NCI-H2227 treated with DMSO at 0.1 percent for 48 hours (cell line): ENCODE measurements at regions not wholly inside any gene's neighbourhood (a gene's known extent, or its start where the extent isn't known, plus 50 kb on each side); places are given as distances from the start of the nearest gene placed in this dataset.
"Not testable (repeated sequence)": the region's sequence is repeated elsewhere in the genome, so short reads cannot be mapped to it uniquely, and the experiment has no call there.

Source experiments
- DNase-seq: peaks from one replicate; lab custom pipeline; 2025; lab: John Stamatoyannopoulos, UW

DNA sequence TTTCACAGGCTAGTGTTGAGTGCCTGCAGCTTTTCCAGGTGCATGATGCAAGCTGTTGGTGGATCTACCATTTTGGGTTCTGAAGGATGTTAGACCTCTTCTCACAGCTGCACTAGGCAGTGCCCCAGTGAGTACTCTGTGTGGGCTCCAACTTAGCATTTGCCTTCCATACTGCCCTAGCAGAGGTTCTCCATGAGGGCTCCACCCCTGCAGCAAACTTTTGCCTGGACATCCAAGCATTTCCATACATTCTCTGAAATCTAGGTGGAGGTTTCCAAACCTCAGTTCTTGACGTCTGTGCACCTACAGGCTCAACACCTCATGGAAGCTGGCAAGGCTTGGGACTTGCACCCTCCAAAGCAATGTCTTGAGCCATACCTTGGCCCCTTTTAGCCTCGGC lies 1205.4 kb upstream of the SPRY2 start:
- DNase-seq = not testable (repeated sequence)

DNA sequence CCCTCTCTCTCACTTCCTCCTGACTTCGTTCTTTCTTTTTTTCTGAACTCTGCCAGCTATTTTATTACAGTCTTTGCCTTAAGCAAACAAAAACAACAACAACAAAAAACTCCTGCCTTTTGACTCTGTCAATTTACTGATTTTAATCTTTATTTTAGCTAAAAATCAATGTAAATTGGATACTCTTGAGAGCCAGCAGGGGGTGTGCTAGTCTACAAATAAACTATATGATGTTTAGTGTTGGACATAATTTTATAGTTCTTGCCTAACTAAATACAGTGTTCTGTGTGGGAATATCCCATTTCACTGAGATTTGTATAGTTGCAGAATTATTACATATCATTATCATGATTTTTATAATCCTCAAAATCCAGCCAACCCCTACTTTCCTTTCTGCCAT lies 1199.9 kb upstream of the SPRY2 start:
- no peak for DNase-seq

DNA sequence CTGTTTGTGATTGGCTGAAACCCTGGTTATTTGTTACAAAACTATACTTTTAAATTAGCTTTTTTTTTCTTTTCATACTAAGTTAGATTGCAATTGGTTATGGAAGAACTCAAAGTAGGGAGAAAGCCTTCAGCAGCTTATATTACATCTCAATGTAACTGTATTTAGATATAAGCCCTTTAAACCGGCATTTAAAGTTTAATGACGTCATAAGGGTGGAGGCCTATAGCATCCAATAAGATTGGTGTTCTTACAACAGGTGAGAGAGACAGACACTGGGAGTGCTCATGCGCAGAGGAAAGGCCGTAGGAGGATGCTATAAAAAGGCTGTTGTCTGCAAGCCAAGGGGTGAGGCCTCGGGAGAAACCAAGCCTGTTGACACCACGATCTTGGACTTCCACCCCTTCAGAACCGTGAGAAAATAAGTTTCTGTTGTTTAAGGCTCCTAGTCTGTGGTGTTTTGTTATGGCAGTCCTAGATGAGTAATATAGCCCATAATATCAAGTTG lies 1198.8 kb upstream of the SPRY2 start:
- no peak for DNase-seq

DNA sequence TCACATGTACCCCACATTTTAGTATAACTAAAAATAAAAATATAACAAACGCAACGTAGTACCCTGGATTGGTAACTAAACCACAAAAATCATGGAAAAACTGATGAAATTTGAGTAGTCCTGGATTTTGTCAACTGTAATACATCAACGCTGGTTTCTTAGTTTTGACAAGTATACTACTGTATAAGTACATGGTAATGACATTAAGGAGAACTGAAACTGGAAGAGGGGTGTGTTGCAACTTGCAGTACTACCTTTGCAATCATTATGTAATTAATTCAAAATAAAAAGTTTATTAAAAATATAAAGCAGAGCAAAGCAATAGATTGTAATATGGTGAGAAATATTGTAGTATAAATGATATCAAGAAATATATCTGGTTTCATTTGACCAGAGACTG lies 1158.0 kb upstream of the SPRY2 start:
- no peak for DNase-seq

DNA sequence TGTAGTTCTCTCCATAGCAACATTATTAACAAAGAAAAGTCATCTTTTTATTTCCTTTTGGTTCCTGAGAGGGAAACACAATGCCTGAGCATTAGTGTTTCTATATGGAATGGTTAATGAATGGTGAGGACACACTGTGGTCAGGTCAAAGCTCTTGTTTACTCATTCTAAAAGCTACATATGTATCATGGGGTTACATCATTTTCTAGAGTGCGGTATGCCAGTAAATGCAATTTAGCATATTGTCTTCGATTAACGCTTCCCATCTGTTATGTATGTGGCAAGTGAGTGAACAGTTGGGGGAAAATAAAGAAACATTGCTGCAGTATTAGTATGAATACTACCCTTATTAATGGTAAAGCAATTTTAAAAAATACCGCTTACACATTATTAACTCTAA lies 1152.2 kb upstream of the SPRY2 start:
- DNase-seq = no peak

DNA sequence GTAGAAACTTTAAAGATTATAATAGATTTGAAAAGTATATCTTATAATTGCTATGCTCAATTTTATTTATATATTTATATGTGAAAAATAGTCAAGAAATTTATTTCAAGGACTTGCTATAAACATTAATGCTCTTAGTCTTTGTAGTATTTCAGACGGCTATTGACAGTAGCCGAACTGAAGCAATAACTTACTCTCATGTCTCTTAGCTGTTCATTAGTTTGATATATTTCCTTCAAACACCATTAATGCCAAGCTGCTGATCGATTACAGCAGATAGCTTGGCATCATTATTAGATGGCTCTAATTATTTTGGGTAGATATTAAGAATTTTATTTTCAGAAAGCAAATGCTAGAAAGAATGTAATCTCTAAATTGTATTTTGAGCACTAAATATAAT lies 1151.5 kb upstream of the SPRY2 start:
- no peak for DNase-seq

DNA sequence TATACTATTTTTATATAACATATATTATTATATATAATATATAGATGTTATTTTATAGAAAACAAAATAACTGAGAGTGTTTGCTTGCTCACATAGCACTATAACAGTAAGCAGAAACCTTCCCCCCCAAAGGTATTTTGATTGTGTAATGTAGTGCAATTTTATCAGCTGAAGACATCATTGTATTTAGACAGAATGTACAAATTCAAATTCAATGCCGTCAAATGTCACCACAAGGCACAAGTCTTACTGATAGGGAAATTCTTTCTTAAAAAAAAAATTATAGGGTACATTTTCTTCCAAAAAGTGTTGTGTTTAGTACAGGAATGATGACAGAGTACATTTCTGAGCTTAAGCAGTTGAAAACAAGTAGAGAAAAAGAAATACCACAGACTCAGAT lies 1147.1 kb upstream of the SPRY2 start:
- no peak for DNase-seq

DNA sequence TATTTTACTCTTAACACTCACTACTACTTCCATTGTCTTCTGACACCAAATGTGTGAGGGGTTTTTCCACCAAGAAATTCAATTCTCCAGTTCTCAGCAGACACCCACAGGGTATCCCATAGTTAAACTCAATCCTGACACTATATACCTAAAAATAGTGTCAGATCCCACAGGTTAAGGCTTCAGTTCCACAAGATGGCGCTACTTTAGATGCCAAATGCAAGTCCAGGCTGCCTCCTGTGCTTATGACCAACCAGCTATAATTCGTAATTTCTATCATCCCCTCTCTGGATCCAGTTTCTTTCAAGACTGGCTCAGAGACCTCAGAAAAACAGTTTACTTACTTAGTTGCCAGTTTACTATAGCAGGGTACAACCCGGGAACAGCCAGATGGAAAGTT lies 1146.2 kb upstream of the SPRY2 start:
- DNase-seq = no peak

DNA sequence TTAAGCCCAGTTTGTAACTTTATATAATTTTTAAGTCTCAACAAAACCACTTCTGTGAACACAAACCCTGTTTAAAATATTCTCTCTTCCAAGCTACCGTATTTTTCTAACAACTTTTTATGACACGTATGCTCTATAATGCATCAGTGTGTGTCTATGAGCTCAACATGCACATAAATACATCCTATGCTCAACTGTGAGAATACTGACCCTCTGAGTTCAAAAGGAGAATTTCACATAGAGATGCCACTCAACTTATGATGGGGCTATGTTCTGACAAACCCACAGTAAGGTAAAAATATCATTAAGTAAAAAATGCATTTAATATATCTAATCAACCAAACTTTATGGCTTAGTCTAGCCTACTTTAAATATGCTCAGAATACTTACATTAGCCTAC lies 1139.7 kb upstream of the SPRY2 start:
- no peak for DNase-seq

DNA sequence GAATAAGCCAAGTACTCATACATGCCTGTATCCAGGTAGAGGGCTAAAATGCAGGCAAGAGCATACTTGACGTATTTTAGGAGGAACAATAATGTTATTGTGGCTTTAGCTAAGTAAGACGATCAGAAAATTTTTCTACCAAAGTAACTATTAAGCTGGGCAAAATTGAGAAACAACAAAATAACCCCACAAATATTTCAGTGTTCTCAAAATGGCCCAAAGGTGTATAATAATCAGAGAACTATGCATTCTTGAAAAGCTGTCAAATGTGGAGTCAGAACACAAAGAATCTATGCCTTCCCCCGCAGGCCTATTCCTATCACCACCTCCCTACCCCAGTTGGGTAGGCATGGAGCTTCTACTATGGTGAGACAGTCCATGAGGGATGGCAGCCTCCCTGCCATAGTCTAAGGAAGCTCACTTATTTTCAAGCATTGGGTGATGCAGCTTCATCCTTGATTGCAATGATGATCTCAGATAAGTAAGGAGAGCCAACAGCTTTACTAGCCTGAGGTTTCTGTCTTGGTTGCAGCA lies 1132.5 kb upstream of the SPRY2 start:
- no peak for DNase-seq

DNA sequence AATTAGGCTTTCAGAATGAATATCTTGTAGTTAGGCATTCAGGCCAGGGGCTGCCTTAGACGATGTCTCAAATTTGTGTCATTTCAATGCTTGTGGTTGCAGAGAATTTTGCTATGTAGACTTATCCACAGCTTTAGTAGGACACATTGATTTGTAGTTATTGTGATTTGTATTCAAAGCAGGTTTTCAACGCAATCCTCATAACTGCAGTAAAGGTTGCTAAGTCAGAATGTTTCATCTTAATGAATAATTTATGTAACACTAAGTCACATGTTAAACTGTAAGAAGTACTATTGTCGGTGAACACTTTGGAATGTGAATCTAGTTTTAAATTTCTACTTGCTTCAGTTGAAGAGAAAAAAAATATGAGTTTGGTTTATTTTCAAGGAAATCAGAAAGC lies 1117.2 kb upstream of the SPRY2 start:
- DNase-seq = no peak

DNA sequence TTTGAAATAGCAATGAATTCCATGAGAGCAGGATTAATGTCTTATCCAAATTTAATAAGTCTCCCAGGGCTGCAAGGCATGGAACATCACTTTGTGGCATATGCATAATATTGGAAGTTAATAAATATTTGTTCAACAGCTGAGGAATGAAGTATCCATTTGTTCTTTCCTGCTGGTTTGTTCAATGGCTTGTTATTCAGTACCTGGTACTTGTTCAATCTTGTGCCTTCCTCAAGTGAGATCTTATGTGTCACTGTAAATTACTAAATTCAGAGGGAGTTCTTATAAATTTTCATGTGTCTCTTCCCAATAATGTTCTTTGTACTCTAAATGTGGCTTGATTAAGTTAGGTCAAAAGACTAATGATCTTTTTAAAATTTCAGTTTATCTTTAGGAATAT lies 1105.5 kb upstream of the SPRY2 start:
- DNase-seq = no peak

DNA sequence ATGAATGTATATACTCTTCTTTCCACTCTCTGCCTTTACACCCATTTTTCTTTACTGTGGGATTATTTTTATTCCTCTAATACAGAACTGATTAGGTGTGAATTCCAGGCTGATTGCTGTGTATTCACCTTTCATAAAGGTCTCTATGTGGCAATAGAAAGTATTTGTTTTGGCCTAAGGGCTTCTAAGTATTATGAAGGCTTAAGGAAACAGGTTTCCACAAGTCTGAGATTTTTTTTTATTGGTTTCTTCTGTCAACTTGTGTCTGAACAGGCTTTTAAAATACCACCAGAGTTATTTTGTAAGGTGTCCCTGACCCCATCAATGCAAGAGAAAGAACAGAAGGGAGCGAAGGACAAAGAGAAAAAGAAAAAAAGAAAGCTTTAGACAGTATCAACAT lies 1102.0 kb upstream of the SPRY2 start:
- DNase-seq = no peak

DNA sequence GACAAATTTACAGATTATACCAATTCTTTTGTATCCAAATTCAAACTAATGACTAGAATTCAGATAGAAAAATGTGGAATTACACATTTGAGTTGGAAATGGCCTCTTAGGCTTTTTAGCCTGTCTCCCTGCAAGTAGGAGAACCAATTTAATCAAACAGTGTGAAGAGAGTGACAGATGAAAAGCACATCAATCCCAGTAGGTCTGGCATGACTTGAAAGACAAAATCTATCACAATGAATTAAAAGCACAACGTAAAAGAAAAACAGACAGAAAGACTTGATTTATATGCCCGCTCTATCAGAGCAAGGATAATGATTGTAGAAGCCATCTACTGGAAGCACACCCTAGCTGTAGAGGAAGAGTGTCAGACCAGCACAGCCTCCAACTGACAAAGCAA lies 1084.4 kb upstream of the SPRY2 start:
- DNase-seq = no peak

DNA sequence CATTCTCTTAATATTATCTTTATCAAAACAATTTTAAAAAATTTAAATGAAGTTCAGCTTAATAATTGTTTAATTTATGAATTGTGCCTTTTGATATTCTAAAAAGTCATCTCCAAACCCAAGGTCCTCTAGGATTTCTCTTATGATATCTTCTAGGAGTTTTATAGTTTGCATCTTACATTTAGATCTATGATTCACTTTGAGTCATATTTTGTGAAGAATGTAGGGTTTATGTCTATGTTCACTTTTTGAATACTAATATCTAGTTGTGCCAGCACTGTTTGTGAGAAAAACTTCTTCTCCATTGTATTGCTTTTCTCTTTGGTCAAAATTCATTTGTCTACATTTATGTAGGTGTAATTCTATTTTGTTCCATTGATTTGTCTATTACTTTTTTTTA lies 1068.4 kb upstream of the SPRY2 start:
- DNase-seq = no peak

DNA sequence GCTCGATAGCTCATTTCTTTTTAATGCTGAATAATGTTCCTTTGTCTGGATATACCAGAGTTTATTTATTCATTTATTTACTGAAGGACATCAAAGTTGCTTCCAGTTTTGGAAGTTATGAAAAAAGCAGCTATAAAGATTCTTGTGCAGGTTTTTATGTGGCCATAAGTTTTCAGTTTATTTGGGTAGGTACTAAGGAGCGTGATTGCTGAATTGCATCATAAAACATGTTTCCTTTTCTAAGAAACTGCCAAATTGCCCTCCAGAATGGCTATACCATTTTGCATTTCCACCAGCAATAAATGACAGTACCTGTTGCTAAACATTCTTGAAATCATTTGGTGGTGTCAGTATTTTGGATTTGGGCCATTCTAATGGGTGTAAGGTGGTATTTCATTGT lies 1067.7 kb upstream of the SPRY2 start:
- no peak for DNase-seq

DNA sequence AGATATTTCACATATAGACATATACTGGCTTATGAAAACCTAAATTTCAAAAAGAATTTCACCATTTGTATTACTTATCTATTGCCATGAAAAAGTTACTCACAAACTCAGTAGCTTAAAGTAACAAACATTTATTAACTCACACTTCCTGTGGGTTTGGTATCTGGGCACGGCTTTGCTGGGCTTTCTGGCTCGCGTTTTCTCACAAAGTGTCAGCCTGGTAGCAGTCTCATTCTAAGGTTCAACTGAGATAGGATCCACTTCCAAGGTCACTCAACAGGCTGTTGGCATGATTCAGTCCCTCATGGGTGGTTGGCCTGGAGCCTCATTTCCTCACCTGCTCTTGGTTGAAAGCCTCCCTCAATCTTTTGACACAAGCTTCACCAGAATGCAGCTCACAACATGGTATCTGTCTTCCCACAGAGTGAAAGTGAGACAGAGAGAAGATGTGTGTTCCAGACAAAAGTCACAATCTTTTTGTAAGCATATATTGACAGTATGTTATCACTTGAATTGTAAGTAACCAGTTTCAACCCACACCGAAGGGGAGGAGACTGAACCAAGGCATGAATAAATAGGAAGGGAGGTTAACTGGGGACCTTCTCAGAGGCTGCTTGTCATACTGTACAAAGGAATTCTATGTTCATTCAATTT lies 1065.8 kb upstream of the SPRY2 start:
- DNase-seq = no peak

DNA sequence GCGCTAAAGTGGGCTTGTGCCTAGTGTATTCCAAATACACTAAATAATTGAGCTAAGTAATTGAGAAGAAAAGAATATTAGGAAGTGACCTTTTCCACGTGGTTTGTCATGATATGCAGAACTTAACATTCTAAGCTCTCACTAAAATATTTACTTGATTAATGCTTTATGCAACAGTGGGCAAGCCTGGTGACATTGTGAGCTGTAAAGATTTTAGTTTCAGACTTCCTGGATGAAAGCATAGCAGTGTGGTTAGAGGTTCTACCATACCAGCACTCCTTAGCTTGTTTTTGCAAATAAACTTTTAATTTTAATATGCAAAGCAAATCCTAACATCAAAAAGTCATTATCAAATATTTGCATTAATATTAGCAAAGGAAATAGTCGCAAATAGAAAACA lies 1065.1 kb upstream of the SPRY2 start:
- no peak for DNase-seq

DNA sequence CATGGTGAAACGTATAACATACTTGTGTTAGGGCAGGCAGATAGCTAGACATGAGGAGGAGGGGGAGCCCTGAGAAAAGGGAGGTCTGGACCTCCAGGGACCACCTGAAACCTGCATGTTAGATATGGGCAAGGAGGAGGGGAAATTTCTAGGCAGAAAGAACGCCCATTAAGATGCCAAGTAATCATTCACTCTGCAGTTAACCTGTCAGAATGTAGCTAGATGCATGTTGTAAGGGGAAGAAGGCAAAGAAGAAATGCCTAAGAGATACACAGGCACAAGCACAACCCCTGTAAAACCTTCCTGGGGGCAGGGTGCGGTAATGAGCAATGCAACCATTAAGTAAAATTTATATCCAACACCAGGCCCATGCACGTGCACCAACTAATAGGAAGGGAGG lies 1055.3 kb upstream of the SPRY2 start:
- DNase-seq = no peak

DNA sequence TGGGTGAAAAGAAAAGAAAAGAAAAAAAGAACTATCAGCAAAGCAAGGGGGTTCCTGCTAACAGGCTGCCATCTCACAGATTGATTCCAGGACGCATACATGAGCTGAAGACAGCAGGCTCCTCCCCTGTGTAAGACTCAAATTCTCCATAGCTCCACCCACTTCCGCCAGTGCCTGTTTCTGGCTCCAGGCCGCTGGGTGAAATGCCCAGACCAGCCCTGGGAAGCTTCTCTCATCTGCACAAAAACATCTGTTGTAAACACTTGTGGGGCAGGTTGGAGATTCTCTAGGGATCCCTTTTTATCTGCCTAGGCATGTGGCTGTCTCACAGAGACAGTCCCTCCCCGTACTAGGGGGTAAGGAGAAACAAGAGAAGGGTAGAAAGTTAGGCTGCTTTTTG lies 1054.4 kb upstream of the SPRY2 start:
- no peak for DNase-seq

DNA sequence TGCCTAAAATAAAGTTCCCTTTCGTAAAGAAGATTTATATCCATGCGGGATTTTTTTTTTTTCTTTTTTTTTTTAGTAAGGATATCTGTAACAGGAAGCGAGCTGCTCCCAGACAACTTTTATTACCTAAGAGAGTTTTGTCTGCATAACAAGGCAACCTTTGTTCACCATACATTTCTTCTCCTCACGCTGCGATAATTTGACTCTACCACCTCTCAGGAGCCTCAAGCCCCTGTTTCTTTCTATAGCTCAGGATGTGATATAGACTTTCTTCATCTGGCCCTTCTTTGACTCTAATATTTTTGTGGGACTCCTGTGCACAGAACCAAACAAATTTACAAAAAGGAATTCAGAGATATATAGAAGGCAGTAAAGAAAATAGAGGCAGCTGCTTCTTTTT lies 1053.7 kb upstream of the SPRY2 start:
- no peak for DNase-seq

DNA sequence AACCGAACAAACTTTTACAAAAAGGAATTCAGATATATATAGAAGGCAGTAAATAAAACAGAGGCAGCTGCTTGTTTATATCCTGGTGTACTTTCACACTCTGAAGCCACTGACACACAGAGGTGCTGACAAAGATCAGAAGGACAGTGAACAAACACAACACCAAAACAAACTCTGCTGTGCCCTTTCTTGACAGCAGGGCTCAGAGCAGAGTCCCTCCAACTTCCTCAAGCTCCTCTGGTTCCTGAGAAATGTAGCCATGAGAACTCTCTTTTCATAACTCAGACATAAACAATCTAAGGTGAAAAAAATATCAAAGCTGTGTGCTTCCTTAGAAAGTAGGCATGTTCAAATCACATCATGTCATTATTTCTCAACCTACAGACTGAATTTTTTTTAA lies 1052.8 kb upstream of the SPRY2 start:
- DNase-seq = no peak

DNA sequence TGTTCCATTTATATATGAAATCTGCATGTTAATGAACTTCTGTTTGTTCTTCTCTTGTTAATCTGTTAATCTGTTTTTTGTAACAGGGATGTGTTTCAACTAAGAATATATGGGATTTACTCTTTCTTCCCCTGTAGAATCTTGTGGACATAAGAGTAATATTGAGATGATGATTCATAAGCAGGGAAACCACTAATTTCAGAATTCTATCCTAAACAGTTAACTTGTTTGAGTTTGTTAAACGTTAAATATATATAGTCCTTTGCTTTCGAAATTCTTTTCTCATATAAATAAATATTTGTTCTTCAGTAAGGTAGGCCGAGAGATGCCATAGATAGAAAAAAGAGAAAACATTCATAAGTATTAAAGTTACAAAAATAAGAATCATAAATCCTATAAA lies 1052.2 kb upstream of the SPRY2 start:
- no peak for DNase-seq

DNA sequence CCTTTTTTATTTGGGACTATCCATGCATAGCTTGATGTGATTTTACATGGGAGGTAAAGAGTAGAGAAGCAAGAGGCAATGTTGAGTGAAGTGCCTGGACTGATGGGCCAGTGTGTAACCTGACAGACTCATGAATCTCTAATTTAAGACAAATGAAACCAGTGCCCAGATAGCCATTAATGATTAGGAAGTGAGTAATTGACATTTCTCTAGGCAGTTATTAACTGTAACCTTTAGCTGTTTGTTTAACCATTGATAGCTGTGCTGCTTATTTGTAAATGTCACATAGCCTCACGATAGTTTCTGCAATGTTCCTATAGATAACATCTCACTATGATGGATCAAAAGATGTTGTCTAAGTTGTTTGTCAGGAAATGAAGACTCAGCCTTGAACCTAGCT lies 1047.5 kb upstream of the SPRY2 start:
- no peak for DNase-seq
